Tibial nerve (tissue), 4 donors: ENCODE measurements at regions not wholly inside any gene's neighbourhood (a gene's known extent, or its start where the extent isn't known, plus 50 kb on each side); places are given as distances from the start of the nearest gene placed in this dataset.

Experiments used
- EP300 ChIP-seq, 2 donors: sonication (generic); formaldehyde crosslinking; IDR thresholded peaks; one replicate each; pipeline ENCODE4 v1.6.1; 2017; ENCODE audit warnings: antibody characterized with exemption in 2 of 2, mild to moderate bottlenecking in 1 of 2
- POLR2A ChIP-seq, 2 donors: fragments of 450-650 bp; IDR thresholded peaks; one replicate each; pipeline ENCODE4 v1.6.1; 2017; ENCODE audit warnings: antibody characterized with exemption in 2 of 2, mild to moderate bottlenecking in 2 of 2, moderate library complexity in 2 of 2
- TF ChIP-seq, protein P1 (sequence below), 5 experiments: fragments of 200-600 bp in 3 of 5; fragments of 450-650 bp in 2 of 5; sonication (generic) in 3 of 5; IDR thresholded peaks; one replicate each; pipeline ENCODE4 v1.5.1; 2016 to 2019; ENCODE audit warnings: antibody characterized with exemption in 5 of 5, mild to moderate bottlenecking in 3 of 5, moderate library complexity in 2 of 5

- TF ChIP-seq, protein P1, sequence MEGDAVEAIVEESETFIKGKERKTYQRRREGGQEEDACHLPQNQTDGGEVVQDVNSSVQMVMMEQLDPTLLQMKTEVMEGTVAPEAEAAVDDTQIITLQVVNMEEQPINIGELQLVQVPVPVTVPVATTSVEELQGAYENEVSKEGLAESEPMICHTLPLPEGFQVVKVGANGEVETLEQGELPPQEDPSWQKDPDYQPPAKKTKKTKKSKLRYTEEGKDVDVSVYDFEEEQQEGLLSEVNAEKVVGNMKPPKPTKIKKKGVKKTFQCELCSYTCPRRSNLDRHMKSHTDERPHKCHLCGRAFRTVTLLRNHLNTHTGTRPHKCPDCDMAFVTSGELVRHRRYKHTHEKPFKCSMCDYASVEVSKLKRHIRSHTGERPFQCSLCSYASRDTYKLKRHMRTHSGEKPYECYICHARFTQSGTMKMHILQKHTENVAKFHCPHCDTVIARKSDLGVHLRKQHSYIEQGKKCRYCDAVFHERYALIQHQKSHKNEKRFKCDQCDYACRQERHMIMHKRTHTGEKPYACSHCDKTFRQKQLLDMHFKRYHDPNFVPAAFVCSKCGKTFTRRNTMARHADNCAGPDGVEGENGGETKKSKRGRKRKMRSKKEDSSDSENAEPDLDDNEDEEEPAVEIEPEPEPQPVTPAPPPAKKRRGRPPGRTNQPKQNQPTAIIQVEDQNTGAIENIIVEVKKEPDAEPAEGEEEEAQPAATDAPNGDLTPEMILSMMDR (IDR thresholded peaks at IDR 0.05), result no peak
- TF ChIP-seq EP300 (IDR thresholded peaks at IDR 0.05) (no peak), POLR2A (IDR thresholded peaks at IDR 0.05) (no peak)
Observed at GRCh38 chr6:43990275-43990626, 137.0 kb downstream of the MRPL14 start.
